ENCODE measurements at regions not wholly inside any gene's neighbourhood (a gene's known extent, or its start where the extent isn't known, plus 50 kb on each side); places are given as distances from the start of the nearest gene placed in this dataset.

- TF ChIP-seq CTCF (IDR thresholded peaks at IDR 0.05 in 8 of 11, conservative IDR thresholded peaks at IDR 0.05 in 3 of 11), result no peak
- TF ChIP-seq POLR2A (IDR thresholded peaks at IDR 0.05), result no peak
- TF ChIP-seq POLR2AphosphoS5 (IDR thresholded peaks at IDR 0.05), result no peak
Measured at GRCh38 chr21:35724156-35724555, 336.2 kb downstream of the SETD4 start.

Measured in spleen (tissue), 7 donors.